ENCODE measurements at regions not wholly inside any gene's neighbourhood (a gene's known extent, or its start where the extent isn't known, plus 50 kb on each side); places are given as distances from the start of the nearest gene placed in this dataset.
"Not testable (repeated sequence)": the region's sequence is repeated elsewhere in the genome, so short reads cannot be mapped to it uniquely, and the experiment has no call there.

GRCh38 chr9:62915661-62916060 is 1725.8 kb downstream of the SPATA31A7 start:
- TF ChIP-seq CTCF, POLR2A (IDR thresholded peaks at IDR 0.05): not testable (repeated sequence)

Measured in testis (tissue), 2 donors.